ENCODE measurements at regions not wholly inside any gene's neighbourhood (a gene's known extent, or its start where the extent isn't known, plus 50 kb on each side); places are given as distances from the start of the nearest gene placed in this dataset.

- TF ChIP-seq CTCF (conservative IDR thresholded peaks at IDR 0.05; ENCODE audit: low read length) = no peak
- TF ChIP-seq EZH2phosphoT487 (IDR thresholded peaks at IDR 0.05; ENCODE audit: borderline replicate concordance) = no peak
Measured at GRCh38 chr2:57218206-57218605, 828.4 kb upstream of the VRK2 start.
